ENCODE measurements at regions not wholly inside any gene's neighbourhood (a gene's known extent, or its start where the extent isn't known, plus 50 kb on each side); places are given as distances from the start of the nearest gene placed in this dataset.
"Not testable (repeated sequence)": the region's sequence is repeated elsewhere in the genome, so short reads cannot be mapped to it uniquely, and the experiment has no call there.

DNA sequence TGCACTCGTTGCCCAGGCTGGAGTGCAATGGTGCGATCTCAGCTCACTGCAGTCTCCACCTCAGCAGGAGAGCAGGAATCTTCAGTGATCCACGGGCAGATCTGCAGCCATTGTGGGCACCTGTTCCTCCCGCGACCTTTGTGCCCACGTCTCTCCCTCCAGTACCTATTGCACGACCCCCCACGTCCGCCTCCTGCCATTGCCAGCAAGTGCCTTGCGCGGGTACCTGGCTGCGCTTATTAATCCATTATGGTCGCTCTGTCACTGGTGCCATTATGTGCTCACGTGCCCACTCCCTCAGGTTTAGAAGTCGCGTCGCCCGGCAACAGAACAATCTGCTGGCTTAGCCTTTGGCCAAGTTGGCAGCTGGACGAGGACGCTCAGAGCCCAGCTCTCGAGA, 146.2 kb upstream of the C1QTNF3 start:
- DNase-seq, result not testable (repeated sequence)

DNA sequence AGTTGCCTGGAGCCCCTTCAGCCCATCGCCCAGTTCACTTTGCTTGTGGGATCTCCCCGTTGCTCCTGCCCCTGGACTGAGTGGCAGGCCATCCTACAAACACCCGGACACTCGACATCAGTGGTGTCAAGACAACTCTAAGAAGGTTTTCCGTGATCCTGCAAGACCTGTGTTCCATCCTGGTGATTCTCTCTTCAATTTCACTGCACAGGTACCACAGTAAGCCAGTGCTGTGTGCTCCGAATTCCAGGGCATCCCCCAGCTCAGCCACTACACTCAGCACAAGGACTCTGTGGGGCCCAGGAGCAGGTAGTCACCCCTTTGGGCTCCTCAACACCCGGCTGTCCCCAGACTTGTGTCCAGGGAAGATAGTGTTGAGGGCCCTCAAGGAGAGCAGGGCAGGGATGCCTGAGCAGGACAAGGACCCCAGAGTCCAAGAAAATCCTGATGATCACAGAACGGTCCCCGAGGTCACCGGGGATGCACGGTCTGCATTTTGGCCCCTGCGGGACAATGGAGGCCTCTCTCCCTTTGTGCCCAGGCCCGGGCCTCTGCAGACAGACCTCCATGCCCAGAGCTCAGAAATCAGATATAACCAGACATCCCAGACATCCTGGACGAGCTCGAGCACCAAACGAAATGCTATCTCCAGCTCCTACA, 146.9 kb upstream of the C1QTNF3 start:
- not testable (repeated sequence) for DNase-seq

DNA sequence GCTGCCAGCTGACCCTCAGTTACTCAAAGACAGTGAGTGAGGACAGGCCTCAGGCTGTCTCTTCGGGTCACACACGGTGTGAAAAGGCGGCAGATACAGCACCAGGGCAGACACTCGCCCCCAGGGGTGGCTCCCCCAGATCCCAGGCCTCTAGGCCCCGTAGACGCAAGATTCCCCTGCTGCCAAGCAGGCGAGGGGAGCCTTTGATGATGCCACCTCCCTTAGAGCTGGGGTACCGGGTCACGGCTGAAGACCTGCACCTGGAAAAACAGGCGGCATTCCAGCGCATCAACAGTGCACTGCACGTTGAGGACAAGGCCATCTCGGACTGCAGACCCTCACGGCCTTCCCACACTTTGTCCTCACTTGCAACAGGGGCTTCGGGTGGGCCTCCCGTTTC, 147.5 kb upstream of the C1QTNF3 start:
- not testable (repeated sequence) for DNase-seq

DNA sequence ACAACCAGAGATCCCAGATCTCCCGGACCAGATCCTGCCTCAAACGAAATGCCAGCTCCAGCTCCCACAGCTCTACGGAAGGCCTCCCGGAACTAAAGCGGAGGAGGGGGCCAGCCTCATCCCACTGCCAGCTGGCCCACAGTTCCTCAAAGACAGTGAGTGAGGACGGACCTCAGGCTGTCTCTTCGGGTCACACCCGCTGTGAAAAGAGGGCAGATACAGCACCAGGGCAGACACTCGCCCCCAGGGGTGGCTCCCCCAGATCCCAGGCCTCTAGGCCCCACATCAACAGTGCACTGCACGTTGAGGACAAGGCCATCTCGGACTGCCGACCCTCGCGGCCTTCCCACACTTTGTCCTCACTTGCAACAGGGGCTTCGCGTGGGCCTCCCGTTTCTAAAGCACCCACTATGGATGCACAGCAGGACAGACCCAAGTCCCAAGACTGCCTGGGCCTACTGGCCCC, 148.3 kb upstream of the C1QTNF3 start:
- not testable (repeated sequence) for DNase-seq

DNA sequence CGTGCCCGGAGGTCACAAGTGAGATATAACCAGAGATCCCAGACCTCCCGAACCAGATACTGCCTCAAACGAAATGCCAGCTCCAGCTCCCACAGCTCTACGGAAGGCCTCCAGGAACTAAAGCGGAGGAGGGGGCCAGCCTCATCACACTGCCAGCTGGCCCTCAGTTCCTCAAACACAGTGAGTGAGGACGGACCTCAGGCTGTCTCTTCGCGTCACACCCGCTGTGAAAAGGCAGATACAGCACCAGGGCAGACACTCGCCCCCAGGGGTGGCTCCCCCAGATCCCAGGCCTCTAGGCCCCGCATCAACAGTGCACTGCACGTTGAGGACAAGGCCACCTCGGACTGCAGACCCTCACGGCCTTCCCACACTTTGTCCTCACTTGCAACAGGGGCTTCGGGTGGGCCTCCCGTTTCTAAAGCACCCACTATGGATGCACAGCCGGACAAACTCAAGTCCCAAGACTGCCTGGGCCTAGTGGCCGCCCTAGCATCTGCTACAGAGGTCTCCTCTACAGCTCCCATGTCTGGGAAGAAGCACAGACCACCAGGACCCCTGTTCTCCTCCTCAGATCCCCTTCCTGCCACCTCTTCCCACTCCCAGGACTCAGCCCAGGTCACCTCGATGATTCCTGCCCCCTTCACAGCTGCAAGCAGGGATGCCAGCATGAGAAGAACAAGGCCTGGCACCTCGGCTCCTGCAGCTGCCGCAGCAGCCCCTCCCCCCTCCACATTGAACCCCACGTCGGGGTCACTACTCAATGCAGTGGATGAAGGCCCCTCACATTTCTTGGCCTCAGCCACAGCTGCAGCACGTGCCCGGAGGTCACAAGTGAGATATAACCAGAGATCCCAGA, 149.3 kb upstream of the C1QTNF3 start:
- DNase-seq, result not testable (repeated sequence)

DNA sequence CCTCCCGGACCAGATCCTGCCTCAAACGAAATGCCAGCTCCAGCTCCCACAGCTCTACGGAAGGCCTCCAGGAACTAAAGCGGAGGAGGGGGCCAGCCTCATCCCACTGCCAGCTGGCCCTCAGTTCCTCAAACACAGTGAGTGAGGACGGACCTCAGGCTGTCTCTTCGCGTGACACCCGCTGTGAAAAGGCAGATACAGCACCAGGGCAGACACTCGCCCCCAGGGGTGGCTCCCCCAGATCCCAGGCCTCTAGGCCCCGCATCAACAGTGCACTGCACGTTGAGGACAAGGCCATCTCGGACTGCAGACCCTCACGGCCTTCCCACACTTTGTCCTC, 149.9 kb upstream of the C1QTNF3 start:
- DNase-seq, result not testable (repeated sequence)

DNA sequence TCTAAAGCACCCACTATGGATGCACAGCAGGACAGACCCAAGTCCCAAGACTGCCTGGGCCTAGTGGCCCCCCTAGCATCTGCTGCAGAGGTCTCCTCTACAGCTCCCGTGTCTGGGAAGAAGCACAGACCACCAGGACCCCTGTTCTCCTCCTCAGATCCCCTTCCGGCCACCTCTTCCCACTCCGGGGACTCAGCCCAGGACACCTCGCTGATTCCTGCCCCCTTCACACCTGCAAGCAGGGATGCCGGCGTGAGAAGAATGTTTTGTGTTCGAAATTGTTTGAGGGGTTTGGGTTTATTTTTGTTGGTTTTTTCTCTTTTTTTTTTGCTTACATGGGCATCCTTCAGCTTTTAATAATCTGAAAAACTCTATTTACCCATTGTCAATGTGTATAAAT, 150.3 kb upstream of the C1QTNF3 start:
- DNase-seq, result not testable (repeated sequence)

DNA sequence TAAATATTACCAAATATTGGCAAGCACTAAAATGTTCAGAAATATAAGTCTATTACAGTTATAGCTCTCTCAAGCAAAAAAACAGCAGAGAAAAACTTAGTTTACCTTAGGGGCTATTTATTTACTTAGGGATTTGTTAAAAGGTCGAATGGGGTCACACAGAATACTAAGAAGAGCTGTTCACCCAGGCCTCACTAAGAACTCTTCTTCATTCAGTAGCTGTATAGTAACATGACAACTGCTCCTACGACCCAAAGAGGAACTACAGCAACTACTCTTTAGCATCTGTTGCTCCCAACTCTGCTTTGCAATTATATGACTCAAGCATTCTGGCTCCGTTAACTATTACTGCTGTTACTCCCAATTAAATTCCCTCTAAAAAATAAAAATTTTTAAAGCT, 150.8 kb upstream of the C1QTNF3 start:
- not testable (repeated sequence) for DNase-seq

DNA sequence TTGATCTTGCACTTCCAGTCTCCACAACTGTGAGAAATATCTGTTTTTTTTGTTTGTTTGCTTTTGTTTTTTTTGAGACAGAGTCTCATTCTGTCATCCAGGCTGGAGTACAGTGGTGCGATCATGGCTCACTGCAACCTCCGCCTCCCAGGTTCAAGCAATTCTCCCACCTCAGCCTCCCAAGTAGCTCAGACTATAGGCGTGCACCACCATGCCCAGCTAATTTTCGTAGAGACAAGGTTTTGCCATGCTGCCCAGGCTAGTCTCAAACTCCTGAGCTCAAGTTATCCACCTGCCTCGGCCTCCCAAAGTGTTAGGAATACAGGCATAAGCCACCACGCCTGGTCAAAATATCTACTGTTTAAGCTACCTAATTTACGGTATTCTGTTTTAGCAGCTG, 153.1 kb upstream of the C1QTNF3 start:
- not testable (repeated sequence) for DNase-seq

DNA sequence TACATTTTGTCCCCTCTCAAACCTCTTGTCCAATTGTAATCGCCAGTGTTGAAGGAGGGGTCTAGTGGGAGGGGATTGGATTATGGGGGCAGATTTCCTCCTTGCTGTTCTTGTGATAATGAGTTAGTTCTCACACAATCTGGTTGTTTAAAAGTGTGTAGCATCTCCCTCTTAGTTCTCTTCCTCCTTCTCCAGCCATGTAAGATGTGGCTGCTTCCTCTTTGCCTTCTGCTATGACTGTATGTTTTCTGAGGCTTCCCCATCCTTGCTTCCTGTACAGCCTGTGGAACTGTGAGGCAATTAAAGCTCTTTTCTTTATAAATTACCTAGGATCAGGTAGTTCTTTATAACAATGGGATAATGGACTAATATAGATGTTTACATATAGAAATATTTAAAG, 162.3 kb upstream of the C1QTNF3 start:
- DNase-seq, result not testable (repeated sequence)

DNA sequence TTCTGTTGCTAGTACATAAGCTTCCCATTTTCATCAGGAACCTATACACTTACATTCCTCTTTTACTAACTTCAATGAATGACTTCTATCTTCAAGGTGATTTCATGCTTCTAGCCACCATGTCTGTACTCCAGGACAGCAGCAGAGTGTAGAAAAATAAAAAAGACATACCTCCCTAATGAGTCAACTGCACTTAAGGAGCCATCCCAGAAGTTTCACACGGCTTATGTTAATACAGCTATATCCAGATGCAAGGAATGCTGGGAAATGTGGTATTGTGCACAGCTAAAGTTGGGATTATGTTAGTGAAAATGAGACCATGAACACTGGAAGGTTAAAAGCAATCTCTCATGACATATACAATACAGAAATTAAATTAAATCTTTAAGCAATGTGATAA, 174.4 kb upstream of the C1QTNF3 start:
- not testable (repeated sequence) for DNase-seq

DNA sequence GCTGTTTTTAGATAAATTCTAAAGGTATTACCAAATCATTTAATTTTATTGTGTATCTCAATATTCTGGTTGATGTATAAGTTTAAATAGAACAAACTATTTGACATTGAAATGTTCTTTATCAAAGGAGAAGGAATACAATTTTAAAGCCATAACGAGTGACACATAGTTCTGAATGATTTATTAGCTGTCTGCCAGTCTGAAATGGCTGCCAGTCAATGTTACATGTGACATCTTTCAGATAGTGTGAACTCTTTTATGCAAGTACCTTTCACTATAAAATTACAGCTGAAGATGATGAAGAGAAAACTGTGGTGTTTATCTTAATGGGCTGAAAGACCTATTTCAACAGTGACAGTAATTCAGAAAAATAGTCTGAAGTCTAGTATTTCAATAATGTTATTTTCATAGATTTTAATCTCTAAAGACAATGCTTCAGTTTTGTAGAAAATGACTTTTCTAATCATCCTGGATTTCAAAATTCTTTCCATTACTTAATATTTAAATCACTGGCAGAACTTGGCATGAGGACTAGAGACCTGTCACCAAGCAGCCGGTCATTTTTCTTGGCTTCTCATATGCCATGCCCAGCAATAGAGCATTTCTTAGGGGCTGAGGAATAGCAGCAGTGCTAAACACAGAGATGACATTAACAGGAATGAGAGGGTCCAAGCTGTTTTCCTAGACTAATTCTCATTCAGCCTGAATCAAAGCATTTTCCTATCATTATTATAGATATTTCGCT, 178.5 kb upstream of the C1QTNF3 start:
- DNase-seq, result not testable (repeated sequence)

DNA sequence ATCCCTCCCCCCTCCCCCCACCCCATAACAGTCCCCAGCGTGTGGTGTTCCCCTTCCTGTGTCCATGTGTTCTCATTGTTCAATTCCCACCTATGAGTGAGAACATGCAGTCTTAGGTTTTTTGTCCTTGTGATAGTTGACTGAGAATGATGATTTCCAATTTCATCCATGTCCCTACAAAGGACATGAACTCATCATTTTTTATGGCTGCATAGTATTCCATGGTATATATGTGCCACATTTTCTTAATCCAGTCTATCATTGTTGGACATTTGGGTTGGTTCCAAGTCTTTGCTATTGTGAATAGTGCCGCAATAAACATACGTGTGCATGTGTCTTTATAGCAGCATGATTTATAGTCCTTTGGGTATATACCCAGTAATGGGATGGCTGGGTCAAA, 180.1 kb upstream of the C1QTNF3 start:
- not testable (repeated sequence) for DNase-seq

DNA sequence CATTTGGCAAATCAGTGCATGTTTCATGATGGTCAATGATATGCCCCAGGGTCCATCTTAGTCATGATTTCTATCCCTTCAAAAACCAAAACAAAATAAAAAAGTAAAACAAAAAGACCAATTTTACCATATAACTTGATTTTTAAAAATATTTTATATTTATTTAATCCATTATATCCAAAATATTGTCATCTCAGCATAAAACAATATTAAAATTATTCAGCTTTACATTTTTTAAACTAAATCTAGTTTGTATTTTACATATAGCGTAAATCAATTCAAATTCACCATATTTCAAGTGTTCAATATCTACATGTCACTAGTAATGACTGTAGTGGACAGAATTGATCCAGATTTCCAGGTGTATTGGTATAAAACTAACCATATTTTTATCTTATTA, 187.4 kb upstream of the C1QTNF3 start:
- DNase-seq, result not testable (repeated sequence)

DNA sequence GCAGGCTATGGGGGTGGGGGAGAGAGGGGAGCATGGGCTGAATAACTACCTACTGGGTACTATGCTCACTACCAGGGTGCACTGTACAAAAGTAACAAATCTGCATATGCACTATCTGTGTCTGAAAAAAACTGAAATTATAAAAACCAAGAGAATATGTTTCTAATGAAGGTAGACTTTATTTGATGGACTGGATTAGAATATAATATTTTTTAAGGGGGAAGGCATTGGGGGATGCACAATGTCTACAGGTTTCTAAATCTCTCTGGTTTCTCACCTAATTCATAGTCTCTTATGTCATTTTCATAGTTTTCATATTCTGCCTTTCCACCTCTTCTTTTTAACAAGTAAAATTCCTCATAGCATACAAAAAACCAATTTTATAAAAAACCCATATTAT, 200.8 kb upstream of the C1QTNF3 start:
- DNase-seq, result not testable (repeated sequence)

DNA sequence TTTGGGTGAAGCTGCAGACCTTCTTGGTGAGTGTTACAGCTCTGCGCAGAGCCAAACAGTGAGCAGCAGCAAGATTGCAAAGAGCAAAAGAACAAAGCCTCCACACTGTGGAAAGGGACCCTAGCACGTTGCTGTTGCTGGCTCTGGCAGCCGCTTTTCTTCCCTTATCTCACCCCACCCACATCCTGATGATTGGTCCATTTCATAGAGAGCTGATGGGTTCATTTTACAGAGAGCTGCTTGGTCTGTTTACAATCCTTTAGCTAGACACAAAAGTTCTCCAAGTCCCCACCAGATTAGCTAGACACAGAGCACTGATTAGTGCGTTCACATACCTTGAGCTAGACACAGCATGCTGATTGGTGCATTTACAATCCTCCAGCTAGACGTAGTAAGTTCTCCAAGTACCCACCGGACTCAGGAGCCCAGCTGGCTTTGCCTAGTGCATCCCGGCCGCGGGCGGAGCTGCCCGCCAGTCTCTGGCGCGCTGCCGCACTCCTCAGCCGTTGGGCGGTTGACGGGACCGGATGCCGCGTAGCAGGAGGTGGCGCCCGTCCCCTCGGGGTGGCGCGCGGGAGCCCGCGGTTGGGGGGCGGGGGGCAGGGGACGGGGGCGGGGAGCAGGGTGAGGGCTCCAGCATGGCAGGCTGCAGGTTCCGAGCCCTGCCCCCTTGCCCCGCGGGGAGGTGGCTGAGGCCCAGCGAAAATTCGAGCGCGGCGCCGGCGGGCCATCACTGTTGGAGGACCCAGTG, 201.4 kb upstream of the C1QTNF3 start:
- not testable (repeated sequence) for DNase-seq

DNA sequence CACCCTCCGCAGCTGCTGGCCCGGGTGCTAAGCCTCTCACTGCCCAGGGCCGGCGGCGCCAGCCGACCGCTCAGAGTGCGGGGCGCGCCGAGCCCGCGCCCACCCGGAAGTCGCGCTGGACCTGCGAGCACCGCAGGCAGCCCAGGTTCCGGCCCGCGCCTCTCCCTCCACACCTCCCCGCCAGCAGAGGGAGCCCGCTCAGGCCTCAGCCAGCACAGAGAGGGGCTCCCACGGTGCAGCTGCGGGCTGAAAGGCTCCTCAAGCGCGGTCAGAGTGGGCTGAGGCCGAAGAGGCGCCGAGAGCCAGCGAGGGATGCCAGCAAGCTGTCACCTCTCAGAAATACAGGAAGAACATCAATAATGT, 202.0 kb upstream of the C1QTNF3 start:
- not testable (repeated sequence) for DNase-seq

DNA sequence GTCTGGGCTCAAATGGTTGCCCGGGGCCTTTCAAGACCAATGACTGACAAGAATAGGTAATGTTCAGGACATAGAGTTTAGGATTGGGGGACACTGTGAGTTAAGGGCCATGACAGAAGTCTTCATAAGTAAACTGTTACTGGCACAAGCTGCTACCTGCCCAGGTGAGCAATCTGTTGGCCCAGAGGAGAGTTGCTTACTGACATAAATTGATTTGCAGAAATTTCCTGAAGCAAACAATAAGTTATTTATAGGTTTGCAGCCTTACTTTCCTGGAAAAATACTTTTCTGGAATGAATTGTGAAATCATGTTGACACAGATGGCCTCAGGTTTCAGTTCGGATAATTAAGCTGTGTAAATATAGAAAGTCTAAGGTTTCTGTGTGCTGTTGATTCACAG, 202.8 kb upstream of the C1QTNF3 start:
- peak; percentile 57 for DNase-seq

DNA sequence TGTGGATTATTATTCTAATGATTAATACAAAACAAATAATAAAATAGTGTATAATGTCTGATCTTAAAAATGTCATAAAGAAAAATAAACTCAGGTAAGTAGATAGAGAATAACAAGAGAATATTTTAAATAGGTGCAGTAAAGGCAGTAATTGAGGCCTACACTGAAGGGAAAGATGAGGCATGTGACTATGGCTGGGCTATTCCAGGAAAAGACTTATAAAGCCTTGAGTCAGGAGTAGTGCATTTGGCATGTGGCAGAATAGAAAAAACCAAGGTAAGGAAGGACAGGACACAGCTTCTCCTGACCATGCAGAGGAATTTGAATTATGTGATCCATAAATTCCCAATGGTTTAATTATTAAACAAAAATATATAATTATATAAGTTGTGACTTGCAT, 215.6 kb upstream of the C1QTNF3 start:
- DNase-seq, result not testable (repeated sequence)

DNA sequence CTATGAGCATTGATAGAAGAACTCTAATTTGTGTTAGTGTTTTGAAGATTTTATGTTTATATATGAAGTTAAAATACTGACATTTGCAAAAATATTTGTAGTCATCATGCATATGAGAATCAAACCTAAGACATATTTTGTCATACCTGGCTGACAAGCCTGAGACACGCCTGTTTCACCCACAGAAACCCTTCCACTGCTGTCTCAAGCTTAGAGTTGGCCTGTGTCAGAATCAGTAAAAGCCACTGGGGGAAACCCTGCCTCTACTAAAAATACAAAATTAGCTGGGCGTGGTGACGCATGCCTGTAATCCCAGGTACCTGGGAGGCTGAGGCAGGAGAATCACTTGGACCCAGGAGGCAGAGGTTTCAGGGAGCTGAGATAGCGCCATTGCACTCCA, 218.0 kb upstream of the C1QTNF3 start:
- DNase-seq, result not testable (repeated sequence)

DNA sequence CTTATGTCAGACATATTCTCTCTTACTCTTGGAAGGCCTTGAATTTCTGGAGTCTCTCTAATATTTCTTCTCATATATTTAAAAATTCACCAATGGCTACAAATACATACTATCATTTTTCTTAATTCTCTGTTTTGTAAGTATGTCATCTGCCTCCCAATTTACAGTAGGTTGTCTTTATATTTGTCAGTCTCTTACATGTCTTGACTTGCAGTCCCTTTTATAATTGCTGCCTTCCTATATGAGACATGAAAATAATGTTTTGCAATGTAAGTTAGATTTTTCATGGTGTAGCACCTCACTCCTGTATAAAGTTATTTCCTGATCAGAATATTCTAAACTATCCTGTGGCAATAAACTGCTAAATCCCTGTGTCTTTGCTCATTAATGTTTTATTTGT, 223.1 kb upstream of the C1QTNF3 start:
- DNase-seq, result not testable (repeated sequence)

DNA sequence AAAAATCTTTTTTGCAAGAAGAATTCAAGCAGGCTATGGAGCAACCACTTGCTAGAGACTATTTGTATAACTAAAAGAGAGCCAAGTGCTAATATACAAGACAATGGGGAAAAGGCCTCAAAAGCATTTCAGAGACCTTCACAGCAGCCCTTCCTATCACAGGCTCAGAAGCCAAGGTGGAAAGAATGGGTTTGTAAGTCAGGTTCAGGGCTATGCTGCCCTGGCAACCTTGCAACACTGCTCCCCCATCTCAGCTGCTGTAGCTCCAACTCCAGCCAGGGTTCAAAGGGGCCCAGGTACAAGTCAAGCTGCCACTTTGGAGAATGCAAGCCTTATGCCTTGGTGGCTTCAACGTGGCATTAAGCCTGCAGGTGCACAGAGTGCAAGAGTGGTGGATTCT, 253.7 kb upstream of the C1QTNF3 start:
- DNase-seq, result not testable (repeated sequence)

DNA sequence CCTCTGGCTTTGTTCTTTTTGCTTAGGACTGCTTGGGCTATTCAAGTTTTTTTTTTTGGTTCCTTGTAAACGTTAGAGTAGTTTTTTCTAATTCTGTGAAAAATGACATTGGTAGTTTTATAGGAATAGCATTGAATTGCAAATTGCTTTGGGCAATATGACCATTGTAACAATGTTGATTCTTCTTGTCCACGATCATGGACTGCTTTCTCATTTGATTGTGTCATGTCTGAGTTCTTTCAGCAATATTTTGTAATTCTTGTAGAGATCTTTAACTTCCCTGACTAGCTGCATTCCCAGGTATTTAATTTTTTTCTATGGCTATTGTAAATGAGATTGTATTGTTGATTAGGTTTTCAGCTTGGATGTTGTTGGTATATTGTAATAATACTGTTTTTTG, 286.2 kb upstream of the C1QTNF3 start:
- not testable (repeated sequence) for DNase-seq

Data from NCI-H2029 (cell line).